ENCODE measurements at regions not wholly inside any gene's neighbourhood (a gene's known extent, or its start where the extent isn't known, plus 50 kb on each side); places are given as distances from the start of the nearest gene placed in this dataset.
"Not testable (repeated sequence)": the region's sequence is repeated elsewhere in the genome, so short reads cannot be mapped to it uniquely, and the experiment has no call there.

- WGBS, 2 donors, result 52 to 54% methylated on average over 4 of the region's 4 CpGs
- intact Hi-C loops (cut with DNase I), result no loop called here
- no peaks in the 10 kb centered on the region for H3K4me1 ChIP-seq
- no peaks in the 10 kb centered on the region for H3K9me3 ChIP-seq
- TF ChIP-seq POLR2A (IDR thresholded peaks at IDR 0.05) (no peak), CTCF (IDR thresholded peaks at IDR 0.05) (no peak)
- H3K27me3 ChIP-seq, result no peaks in the 10 kb centered on the region
- ATAC-seq (no peak), DNase-seq (no peak)
- no peaks in the 10 kb centered on the region for H3K36me3 ChIP-seq (replicated peaks in 1 of 2; ENCODE audit: insufficient read depth in 1 of 2, low read depth in 2 of 2)
- no peak overlapping the region for H3K27ac ChIP-seq
- no peak overlapping the region for H3K4me3 ChIP-seq
Measured at GRCh38 chr16:65819136-65819898, 547.2 kb upstream of the CDH5 start.

DNA sequence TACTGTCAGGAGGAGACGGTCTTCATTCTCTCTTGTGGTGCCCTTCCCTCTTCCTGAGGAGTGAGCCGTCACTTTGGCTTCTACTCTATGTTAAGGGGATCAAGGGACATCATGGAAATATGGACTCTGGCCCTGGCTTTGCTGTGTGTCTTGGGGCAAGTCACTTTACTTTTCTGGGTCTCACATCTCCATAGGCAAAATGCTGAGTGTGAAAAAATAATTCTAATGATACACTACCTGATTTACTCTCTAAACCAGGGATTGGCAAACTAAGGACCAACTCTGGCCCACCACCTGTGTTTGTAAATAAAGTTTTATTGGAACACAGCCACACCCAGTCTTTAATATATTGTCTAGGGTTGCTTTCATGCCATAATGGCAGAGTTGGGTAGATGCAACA, 548.7 kb upstream of the CDH5 start:
- Histone ChIP-seq H3K36me3 (replicated peaks in 1 of 2; ENCODE audit: insufficient read depth in 1 of 2, low read depth in 2 of 2) (no peaks in the 10 kb centered on the region), H3K4me3 (no peak overlapping the region), H3K27me3 (no peaks in the 10 kb centered on the region), H3K27ac (no peak overlapping the region), H3K9me3 (no peaks in the 10 kb centered on the region), H3K4me1 (no peaks in the 10 kb centered on the region)
- no peak for DNase-seq
- no peak for TF ChIP-seq POLR2A (IDR thresholded peaks at IDR 0.05)
- TF ChIP-seq CTCF (IDR thresholded peaks at IDR 0.05), result no peak
- no peak for ATAC-seq
- WGBS, 2 donors, result 80 to 86% methylated on average over 2 of the region's 2 CpGs
- intact Hi-C loops (cut with DNase I), result no loop called here

- intact Hi-C loops (cut with DNase I), result no loop called here
- no peak for ATAC-seq
- no peaks in the 10 kb centered on the region for H3K27me3 ChIP-seq
Measured at GRCh38 chr16:65817066-65817465, 549.4 kb upstream of the CDH5 start.

GRCh38 chr16:65816556-65816955, 549.9 kb upstream of the CDH5 start:
- intact Hi-C loops (cut with DNase I), result no loop called here
- no peaks in the 10 kb centered on the region for H3K27me3 ChIP-seq
- H3K4me3 ChIP-seq, result no peak overlapping the region
- no peak for ATAC-seq
- H3K36me3 ChIP-seq (replicated peaks in 1 of 2; ENCODE audit: insufficient read depth in 1 of 2, low read depth in 2 of 2), result no peaks in the 10 kb centered on the region
- H3K4me1 ChIP-seq, result no peaks in the 10 kb centered on the region
- 67 to 71% methylated on average over 2 of the region's 2 CpGs for WGBS, 2 donors
- no peaks in the 10 kb centered on the region for H3K9me3 ChIP-seq
- TF ChIP-seq CTCF (IDR thresholded peaks at IDR 0.05), result no peak
- no peak for TF ChIP-seq POLR2A (IDR thresholded peaks at IDR 0.05)
- no peak for DNase-seq
- no peak overlapping the region for H3K27ac ChIP-seq

More at GRCh38 chr16:65817066-65817465, 549.4 kb upstream of the CDH5 start:
- TF ChIP-seq CTCF (IDR thresholded peaks at IDR 0.05), result no peak
- TF ChIP-seq POLR2A (IDR thresholded peaks at IDR 0.05), result no peak
- Histone ChIP-seq H3K27ac (no peak overlapping the region), H3K4me3 (no peak overlapping the region), H3K4me1 (no peaks in the 10 kb centered on the region), H3K36me3 (replicated peaks in 1 of 2; ENCODE audit: insufficient read depth in 1 of 2, low read depth in 2 of 2) (no peaks in the 10 kb centered on the region), H3K9me3 (no peaks in the 10 kb centered on the region)
- no peak for DNase-seq
- 76 to 80% methylated on average over 3 of the region's 3 CpGs for WGBS, 2 donors

DNA sequence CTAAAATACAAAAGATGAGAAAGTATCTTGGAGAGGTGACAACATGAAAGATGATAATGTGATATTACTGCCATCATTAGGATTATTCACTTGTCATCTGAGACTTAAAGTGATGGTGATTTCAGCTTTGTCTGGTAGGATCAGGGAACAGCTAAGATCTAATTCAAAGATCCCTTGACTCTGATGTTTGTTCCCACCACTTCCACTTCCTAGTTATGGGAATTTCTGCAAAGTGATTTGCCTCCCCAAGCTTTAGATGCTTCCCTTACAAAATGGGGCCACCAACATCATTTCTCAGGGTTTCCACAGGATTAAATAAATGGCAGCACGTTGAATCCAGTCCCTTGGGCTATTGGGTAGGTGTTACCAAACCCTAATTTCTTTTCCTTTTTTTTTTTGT, 550.8 kb upstream of the CDH5 start:
- DNase-seq (no peak), ATAC-seq (no peak)
- Histone ChIP-seq H3K9me3 (no peaks in the 10 kb centered on the region), H3K4me1 (no peaks in the 10 kb centered on the region), H3K36me3 (replicated peaks in 1 of 2; ENCODE audit: insufficient read depth in 1 of 2, low read depth in 2 of 2) (no peaks in the 10 kb centered on the region), H3K27me3 (no peaks in the 10 kb centered on the region), H3K27ac (no peak overlapping the region), H3K4me3 (no peak overlapping the region)
- TF ChIP-seq CTCF (IDR thresholded peaks at IDR 0.05) (no peak), POLR2A (IDR thresholded peaks at IDR 0.05) (no peak)
- intact Hi-C loops (cut with DNase I), result no loop called here
- 47 to 55% methylated on average over 1 of the region's 1 CpG for WGBS, 2 donors

DNA sequence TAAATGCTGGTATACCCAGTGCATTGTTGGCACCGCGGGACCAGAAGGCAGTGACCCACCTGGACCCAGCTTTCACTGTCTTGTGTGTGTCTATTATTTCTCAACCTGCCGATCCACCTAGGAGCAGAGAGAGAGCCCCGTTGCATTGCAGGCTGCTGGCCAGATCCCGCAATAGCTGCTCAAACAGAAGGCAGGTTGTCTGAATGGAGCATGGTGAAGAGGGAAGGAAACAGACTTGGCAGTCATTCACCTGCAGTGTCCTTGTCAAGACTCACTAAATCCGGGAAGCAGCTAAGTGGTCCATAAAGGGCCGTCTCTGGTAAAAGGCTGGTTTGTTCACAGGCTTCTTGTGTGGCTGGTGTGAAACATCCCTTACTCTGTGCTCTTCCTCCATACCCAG, 552.6 kb upstream of the CDH5 start:
- H3K36me3 ChIP-seq (replicated peaks in 1 of 2; ENCODE audit: insufficient read depth in 1 of 2, low read depth in 2 of 2); DNase-seq; H3K27me3 ChIP-seq; H3K9me3 ChIP-seq; ATAC-seq; intact Hi-C loops (cut with DNase I); H3K4me3 ChIP-seq; H3K27ac ChIP-seq: not testable (repeated sequence)
- H3K4me1 ChIP-seq, result peaks cover 11% of the 10 kb centered on the region
- WGBS, 2 donors, result 15 to 30% methylated on average over 7 of the region's 7 CpGs
